ENCODE measurements at regions not wholly inside any gene's neighbourhood (a gene's known extent, or its start where the extent isn't known, plus 50 kb on each side); places are given as distances from the start of the nearest gene placed in this dataset.

DNA sequence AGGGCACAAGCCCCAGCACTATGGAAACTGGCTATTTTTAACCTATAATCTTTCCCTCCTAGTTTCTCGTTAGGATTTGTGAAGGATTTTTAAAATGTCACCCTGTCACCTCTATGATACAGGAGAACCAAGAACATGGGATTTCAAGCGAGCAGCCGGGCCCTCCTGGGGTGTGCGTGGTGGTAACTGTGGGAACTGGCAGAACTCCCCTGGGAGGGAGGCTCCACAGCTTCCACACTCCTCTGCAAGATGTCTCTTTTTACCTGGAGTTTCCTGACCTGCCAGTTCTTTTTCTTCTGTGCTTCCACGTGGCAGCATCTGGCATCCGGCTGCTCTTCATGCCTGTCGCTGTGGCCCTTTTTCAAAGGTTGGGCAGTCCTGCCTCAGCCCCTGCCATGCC is 386.3 kb upstream of the MYT1L start:
- TF ChIP-seq RELA (IDR thresholded peaks at IDR 0.05; ENCODE audit: borderline replicate concordance, partially characterized antibody) (no peak), FOXM1 (IDR thresholded peaks at IDR 0.05; ENCODE audit: low read depth, low read length) (no peak)

All from GM12878 (cell line).